ENCODE measurements at regions not wholly inside any gene's neighbourhood (a gene's known extent, or its start where the extent isn't known, plus 50 kb on each side); places are given as distances from the start of the nearest gene placed in this dataset.
"Not testable (repeated sequence)": the region's sequence is repeated elsewhere in the genome, so short reads cannot be mapped to it uniquely, and the experiment has no call there.

DNA sequence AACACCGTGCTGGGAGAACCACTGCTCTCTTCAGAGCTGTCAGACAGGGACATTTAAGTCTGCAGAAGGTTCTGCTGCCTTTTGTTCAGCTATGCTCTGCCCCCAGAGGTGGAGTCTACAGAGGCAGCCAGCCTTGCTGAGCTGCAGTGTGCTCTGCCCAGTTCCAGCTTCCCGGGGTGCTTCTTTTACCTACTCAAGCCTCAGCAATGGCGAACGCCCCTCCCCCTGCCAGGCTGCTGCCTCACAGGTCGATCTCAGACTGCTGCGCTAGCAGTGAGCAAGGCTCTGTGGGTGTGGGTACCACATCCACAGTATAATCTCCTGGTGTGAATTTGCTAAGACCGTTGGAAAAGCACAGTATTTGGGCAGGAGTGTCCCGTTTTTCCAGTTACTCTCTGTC is 133.1 kb upstream of the PHYHIPL start:
- not testable (repeated sequence) for TF ChIP-seq POLR2AphosphoS5, POLR2A (IDR thresholded peaks at IDR 0.05)
